IMR-90 (cell line): ENCODE measurements at regions not wholly inside any gene's neighbourhood (a gene's known extent, or its start where the extent isn't known, plus 50 kb on each side); places are given as distances from the start of the nearest gene placed in this dataset.

ENCODE experiments used
- ATAC-seq: fragments of 200-7000 bp; cut with Tn5 transposase; 2 replicates; pipeline ENCODE4 v1.9.1; 2020; ENCODE audit warnings: low read depth, mild to moderate bottlenecking, moderate library complexity
- BruUV-seq: library from RNA; stranded (reverse); fragments of 400-500 nt; replicated peaks from 2 replicates; lab custom pipeline; 2021; lab: Mats Ljungman, UMichigan
- CTCF ChIA-PET: fragments of 300-600 bp; formaldehyde crosslinking; extraction: SDS; loops from one replicate; lab custom pipeline; 2021; ENCODE audit warnings: antibody characterized with exemption; lab: Yijun Ruan, JAX
- POLR2A ChIA-PET: fragments of 300-600 bp; sonication (Branson Sonifier 250); formaldehyde crosslinking; loops from one replicate; lab custom pipeline; 2022; ENCODE audit warnings: antibody characterized with exemption; ENCODE audit not compliant: unreplicated experiment; lab: Charles Lee
- DNase-seq: peaks from one replicate; pipeline ENCODE4 v3.0.0; 2013
- H2AFZ ChIP-seq: replicated peaks from 2 replicates; pipeline ENCODE3; 2013; ENCODE audit warnings: low read length, mild to moderate bottlenecking; ENCODE audit not compliant: poor library complexity
- H2AK5ac ChIP-seq: 2 replicates; pipeline ENCODE4 v1.6.1; 2013; ENCODE audit warnings: low read depth, low read length, inconsistent platforms
- H2AK9ac ChIP-seq: replicated peaks from 2 replicates; pipeline ENCODE3; 2013; ENCODE audit warnings: mild to moderate bottlenecking, low read depth, low read length, moderate library complexity; ENCODE audit not compliant: poor library complexity
- H2BK120ac ChIP-seq: 2 replicates; pipeline ENCODE4 v1.6.1; 2013; ENCODE audit warnings: low read depth, low read length, inconsistent platforms
- H2BK15ac ChIP-seq: 3 replicates; pipeline ENCODE4 v1.6.1; 2013; ENCODE audit warnings: low read depth, low read length, inconsistent platforms
- H2BK20ac ChIP-seq: 2 replicates; pipeline ENCODE4 v1.6.1; 2013; ENCODE audit warnings: low read depth, mild to moderate bottlenecking, inconsistent platforms, low read length, moderate library complexity
- H2BK5ac ChIP-seq: 2 replicates; pipeline ENCODE4 v1.6.1; 2013; ENCODE audit warnings: mild to moderate bottlenecking, low read depth, low read length, inconsistent platforms; ENCODE audit not compliant: poor library complexity, severe bottlenecking
- H3K14ac ChIP-seq: replicated peaks from 2 replicates; pipeline ENCODE4 v1.6.1; 2013; ENCODE audit warnings: low read depth, low read length, inconsistent platforms
- H3K18ac ChIP-seq: 2 replicates; pipeline ENCODE4 v1.6.1; 2013; ENCODE audit warnings: low read depth, low read length, control low read depth
- H3K23ac ChIP-seq: 2 replicates; pipeline ENCODE4 v1.6.1; 2013; ENCODE audit warnings: low read depth, low read length, inconsistent platforms
- H3K27ac ChIP-seq: 2 replicates; pipeline ENCODE4 v1.5.1; 2013; ENCODE audit warnings: mild to moderate bottlenecking, control low read depth, low read length; ENCODE audit not compliant: insufficient read depth
- H3K27me3 ChIP-seq: 2 replicates; pipeline ENCODE4 v1.6.1; 2013; ENCODE audit warnings: low read length; ENCODE audit not compliant: control insufficient read depth, insufficient read depth
- H3K36me3 ChIP-seq: 2 replicates; pipeline ENCODE4 v1.6.1; 2013; ENCODE audit warnings: low read length, mixed read lengths; ENCODE audit not compliant: control insufficient read depth, insufficient read depth
- H3K4ac ChIP-seq: 2 replicates; pipeline ENCODE4 v1.6.1; 2013; ENCODE audit warnings: low read depth, low read length, inconsistent platforms
- H3K4me1 ChIP-seq: 2 replicates; pipeline ENCODE4 v1.6.1; 2013; ENCODE audit warnings: low read length, mixed read lengths; ENCODE audit not compliant: control insufficient read depth, insufficient read depth
- H3K4me2 ChIP-seq: 2 replicates; pipeline ENCODE4 v1.6.1; 2013; ENCODE audit warnings: low read depth, mild to moderate bottlenecking, control low read depth, low read length, moderate library complexity
- H3K4me3 ChIP-seq: 2 replicates; pipeline ENCODE4 v1.5.1; 2013; ENCODE audit warnings: low read depth, mild to moderate bottlenecking, control low read depth, low read length, moderate library complexity; ENCODE audit not compliant: insufficient read depth
- H3K56ac ChIP-seq: 2 replicates; pipeline ENCODE4 v1.6.1; 2013; ENCODE audit warnings: low read length, inconsistent platforms; ENCODE audit not compliant: insufficient read depth; ENCODE audit errors: extremely low read depth
- H3K79me1 ChIP-seq, 2 experiments: 2 replicates each; pipeline ENCODE4 v1.6.1; 2013; ENCODE audit warnings: low read length in 2 of 2, inconsistent platforms in 1 of 2, low read depth in 1 of 2
- H3K9ac ChIP-seq: 2 replicates; pipeline ENCODE4 v1.6.1; 2013; ENCODE audit warnings: low read depth, low read length, control low read depth
- H3K9me1 ChIP-seq: 2 replicates; pipeline ENCODE4 v1.6.1; 2013; ENCODE audit warnings: low read length, inconsistent platforms; ENCODE audit not compliant: insufficient read depth
- H3K9me3 ChIP-seq: 2 replicates; pipeline ENCODE4 v1.6.1; 2013; ENCODE audit warnings: low read length; ENCODE audit not compliant: control insufficient read depth, insufficient read depth
- H4K20me1 ChIP-seq: 2 replicates; pipeline ENCODE4 v1.6.1; 2013; ENCODE audit warnings: low read length, inconsistent platforms; ENCODE audit not compliant: insufficient read depth
- H4K5ac ChIP-seq: 2 replicates; pipeline ENCODE4 v1.6.1; 2013; ENCODE audit warnings: mild to moderate bottlenecking, low read depth, low read length, control low read depth
- H4K8ac ChIP-seq, 2 experiments: 2 replicates each; pipeline ENCODE4 v1.6.1; 2013; ENCODE audit warnings: low read depth in 2 of 2, low read length in 2 of 2, control low read depth in 1 of 2, inconsistent platforms in 1 of 2
- H4K91ac ChIP-seq: 2 replicates; pipeline ENCODE4 v1.6.1; 2013; ENCODE audit warnings: low read depth, low read length, inconsistent platforms; ENCODE audit not compliant: insufficient read depth
- BHLHE40 ChIP-seq: fragments of 150-350 bp; IDR thresholded peaks from 2 replicates; pipeline ENCODE4 v1.6.1; 2016; ENCODE audit warnings: mild to moderate bottlenecking, low read depth, low read length
- CEBPB ChIP-seq: IDR thresholded peaks from 2 replicates; pipeline ENCODE4 v1.6.1; 2012; ENCODE audit warnings: low read depth, low read length, improper control_type of control experiment
- CHD1 ChIP-seq: IDR thresholded peaks from 2 replicates; pipeline ENCODE4 v1.6.1; 2012; ENCODE audit warnings: low read depth, low read length, improper control_type of control experiment
- FOS ChIP-seq: fragments of 150-350 bp; IDR thresholded peaks from 2 replicates; pipeline ENCODE4 v1.6.1; 2016; ENCODE audit warnings: low read depth, low read length
- MAFK ChIP-seq: IDR thresholded peaks from 2 replicates; pipeline ENCODE4 v1.6.1; 2012; ENCODE audit warnings: low read depth, low read length, improper control_type of control experiment
- NFE2L2 ChIP-seq: fragments of 150-350 bp; IDR thresholded peaks from 2 replicates; pipeline ENCODE4 v1.6.1; 2016; ENCODE audit warnings: low read depth, mild to moderate bottlenecking, low read length
- RAD21 ChIP-seq: IDR thresholded peaks from 2 replicates; pipeline ENCODE4 v1.6.1; 2012; ENCODE audit warnings: low read length, improper control_type of control experiment
- SMC3 ChIP-seq: fragments of 150-350 bp; IDR thresholded peaks from 2 replicates; pipeline ENCODE4 v1.6.1; 2016; ENCODE audit warnings: low read depth, mild to moderate bottlenecking, antibody characterized with exemption, low read length, moderate library complexity
- WGBS, 2 experiments: methylation state at CpG; one replicate each; pipeline versions ENCODE4 v1.1.5 to v1.1.7; 2013; ENCODE audit warnings: missing lambda C conversion rate in 2 of 2; ENCODE audit not compliant: insufficient read length in 1 of 2; ENCODE audit errors: extremely low coverage in 2 of 2; 5-methylcytosine and 5-hydroxymethylcytosine counted together
- dilution Hi-C: fragments of 300-500 bp; cut with HindIII; formaldehyde crosslinking; loops from one replicate; pipeline ENCODE4 v1.14.3; 2018; ENCODE audit warnings: low sequenced_read_pairs; ENCODE audit not compliant: unreplicated experiment
- in situ Hi-C: fragments of 300-500 bp; cut with MboI; formaldehyde crosslinking; loops from 3 replicates; pipeline ENCODE4 v1.14.3; 2019; ENCODE audit warnings: low sequenced_read_pairs, inconsistent platforms, mixed read lengths
- intact Hi-C: fragments of 100-400 bp; cut with micrococcal nuclease; formaldehyde crosslinking; loops from 2 replicates; pipeline ENCODE4 v1.10.0; 2022
- TF ChIP-seq, protein P1 (sequence below): fragments of 150-350 bp; IDR thresholded peaks from 2 replicates; pipeline ENCODE4 v1.6.1; 2017; ENCODE audit warnings: mild to moderate bottlenecking, antibody characterized with exemption, low read length, low read depth
- TF ChIP-seq, protein P2 (sequence below): conservative IDR thresholded peaks from 2 replicates; pipeline ENCODE4 v1.5.1; 2012; ENCODE audit warnings: mild to moderate bottlenecking, low read depth, low read length, improper control_type of control experiment
- TF ChIP-seq, protein P3 (sequence below): fragments of 150-350 bp; IDR thresholded peaks from 2 replicates; pipeline ENCODE4 v1.6.1; 2016; ENCODE audit warnings: low read depth, mild to moderate bottlenecking, low read length, moderate library complexity, borderline replicate concordance

DNA sequence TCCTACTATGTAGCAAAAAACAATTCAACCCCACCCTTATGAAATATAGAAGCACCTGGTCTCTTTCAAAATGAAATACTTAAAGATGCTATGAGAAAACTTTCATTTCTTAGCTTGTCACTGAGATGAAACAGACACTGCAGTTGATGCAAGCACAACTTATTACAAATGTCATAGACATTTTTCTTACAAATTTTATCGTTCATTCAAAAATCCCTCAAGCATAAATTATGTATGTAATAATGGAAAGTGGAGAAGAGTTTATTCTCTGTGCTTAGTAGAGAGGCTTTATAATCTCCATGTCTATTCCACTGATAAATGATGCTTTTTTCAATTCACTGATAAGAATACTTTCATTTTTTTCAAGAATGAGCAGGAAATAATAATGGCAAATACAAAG is 1943.9 kb upstream of the IGFBP7 start:
- dilution Hi-C loops (no loop called here), in situ Hi-C loops (no loop called here), intact Hi-C loops (no loop called here)
- Histone ChIP-seq H2AK9ac (no peak overlapping the region), H3K36me3 (no peaks in the 10 kb centered on the region), H2AK5ac (no peak overlapping the region), H2BK120ac (no peak overlapping the region), H3K56ac (no peak overlapping the region), H3K4me1 (no peaks in the 10 kb centered on the region), H3K4ac (no peak overlapping the region), H3K4me2 (no peak overlapping the region), H2BK15ac (no peak overlapping the region), H4K5ac (no peak overlapping the region), H3K27ac (no peak overlapping the region), H3K4me3 (no peak overlapping the region), H3K18ac (no peak overlapping the region), H2BK5ac (no peak overlapping the region), H4K8ac (no peak overlapping the region), H3K27me3 (no peaks in the 10 kb centered on the region), H4K91ac (no peak overlapping the region), H2BK20ac (no peak overlapping the region), H3K23ac (no peak overlapping the region), H4K20me1 (no peaks in the 10 kb centered on the region), H2AFZ (no peak overlapping the region), H3K9me3 (peaks cover 2% of the 10 kb centered on the region; the same call in 1 of the 2 replicates), H3K14ac (no peak overlapping the region), H3K79me1 (no peaks in the 10 kb centered on the region), H3K9ac (no peak overlapping the region), H3K9me1 (no peaks in the 10 kb centered on the region)
- no CpG with 5 or more reads among the region's 1 CpG for WGBS, 2 experiments
- no peak for ATAC-seq
- no peak for DNase-seq
- TF ChIP-seq RAD21 (no peak), NFE2L2 (no peak), MAFK (no peak), SMC3 (no peak), BHLHE40 (no peak), FOS (no peak), CHD1 (no peak), CEBPB (no peak)
- TF ChIP-seq, protein P1, sequence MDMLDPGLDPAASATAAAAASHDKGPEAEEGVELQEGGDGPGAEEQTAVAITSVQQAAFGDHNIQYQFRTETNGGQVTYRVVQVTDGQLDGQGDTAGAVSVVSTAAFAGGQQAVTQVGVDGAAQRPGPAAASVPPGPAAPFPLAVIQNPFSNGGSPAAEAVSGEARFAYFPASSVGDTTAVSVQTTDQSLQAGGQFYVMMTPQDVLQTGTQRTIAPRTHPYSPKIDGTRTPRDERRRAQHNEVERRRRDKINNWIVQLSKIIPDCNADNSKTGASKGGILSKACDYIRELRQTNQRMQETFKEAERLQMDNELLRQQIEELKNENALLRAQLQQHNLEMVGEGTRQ = no peak
- TF ChIP-seq, protein P2, sequence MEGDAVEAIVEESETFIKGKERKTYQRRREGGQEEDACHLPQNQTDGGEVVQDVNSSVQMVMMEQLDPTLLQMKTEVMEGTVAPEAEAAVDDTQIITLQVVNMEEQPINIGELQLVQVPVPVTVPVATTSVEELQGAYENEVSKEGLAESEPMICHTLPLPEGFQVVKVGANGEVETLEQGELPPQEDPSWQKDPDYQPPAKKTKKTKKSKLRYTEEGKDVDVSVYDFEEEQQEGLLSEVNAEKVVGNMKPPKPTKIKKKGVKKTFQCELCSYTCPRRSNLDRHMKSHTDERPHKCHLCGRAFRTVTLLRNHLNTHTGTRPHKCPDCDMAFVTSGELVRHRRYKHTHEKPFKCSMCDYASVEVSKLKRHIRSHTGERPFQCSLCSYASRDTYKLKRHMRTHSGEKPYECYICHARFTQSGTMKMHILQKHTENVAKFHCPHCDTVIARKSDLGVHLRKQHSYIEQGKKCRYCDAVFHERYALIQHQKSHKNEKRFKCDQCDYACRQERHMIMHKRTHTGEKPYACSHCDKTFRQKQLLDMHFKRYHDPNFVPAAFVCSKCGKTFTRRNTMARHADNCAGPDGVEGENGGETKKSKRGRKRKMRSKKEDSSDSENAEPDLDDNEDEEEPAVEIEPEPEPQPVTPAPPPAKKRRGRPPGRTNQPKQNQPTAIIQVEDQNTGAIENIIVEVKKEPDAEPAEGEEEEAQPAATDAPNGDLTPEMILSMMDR = no peak
- TF ChIP-seq, protein P3, sequence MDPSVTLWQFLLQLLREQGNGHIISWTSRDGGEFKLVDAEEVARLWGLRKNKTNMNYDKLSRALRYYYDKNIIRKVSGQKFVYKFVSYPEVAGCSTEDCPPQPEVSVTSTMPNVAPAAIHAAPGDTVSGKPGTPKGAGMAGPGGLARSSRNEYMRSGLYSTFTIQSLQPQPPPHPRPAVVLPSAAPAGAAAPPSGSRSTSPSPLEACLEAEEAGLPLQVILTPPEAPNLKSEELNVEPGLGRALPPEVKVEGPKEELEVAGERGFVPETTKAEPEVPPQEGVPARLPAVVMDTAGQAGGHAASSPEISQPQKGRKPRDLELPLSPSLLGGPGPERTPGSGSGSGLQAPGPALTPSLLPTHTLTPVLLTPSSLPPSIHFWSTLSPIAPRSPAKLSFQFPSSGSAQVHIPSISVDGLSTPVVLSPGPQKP = no peak
- ChIA-PET CTCF (interaction anchor here (0.6 kb wide), 1 partner anchor 874 kb away, joined by 4 read pairs; no protein-coding TSS in a partner anchor), POLR2A (no interaction called here)
- no TSS peak for BruUV-seq
